ENCODE measurements at regions not wholly inside any gene's neighbourhood (a gene's known extent, or its start where the extent isn't known, plus 50 kb on each side); places are given as distances from the start of the nearest gene placed in this dataset.
A peak's percentile ranks its signal among the peaks of the same experiment; 100 is the strongest.

DNA sequence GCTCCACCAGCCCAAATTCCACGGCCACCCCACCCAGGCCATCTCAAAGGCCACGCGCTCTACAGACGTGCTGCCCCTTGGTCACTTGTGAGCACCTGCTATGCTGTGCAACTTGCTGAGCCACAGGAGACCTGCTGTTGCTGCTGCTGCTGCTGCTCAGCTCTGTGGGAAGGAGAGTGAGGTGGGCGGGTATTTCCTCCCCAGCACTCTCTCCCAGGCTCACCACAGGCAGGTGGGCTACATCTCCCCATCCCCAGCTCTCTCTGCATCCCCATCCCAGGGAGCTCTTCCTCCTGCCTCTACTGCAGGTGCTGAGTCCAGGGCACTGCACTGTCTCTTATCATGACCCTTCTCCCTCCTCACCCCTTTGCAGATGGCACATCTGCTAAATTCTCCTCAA lies 306.9 kb downstream of the BCL11B start:
- Histone ChIP-seq H2BK5ac (ENCODE audit: low read length) (no peak overlapping the region), H3K9ac (ENCODE audit: low read depth, low read length, poor library complexity) (no peak overlapping the region), H3K4me2 (ENCODE audit: insufficient read depth, low read length, poor library complexity, severe bottlenecking) (no peak overlapping the region), H3K27ac (replicated peaks; ENCODE audit: low read length) (no peak overlapping the region), H2AFZ (ENCODE audit: low read length) (no peak overlapping the region), H4K91ac (ENCODE audit: low read depth, low read length, poor library complexity) (no peak overlapping the region), H3K4me1 (ENCODE audit: control insufficient read depth in 2 of 2, insufficient read depth in 1 of 2, low read depth in 1 of 2, low read length in 2 of 2) (no peaks in the 10 kb centered on the region), H2BK15ac (ENCODE audit: low read length) (no peak overlapping the region), H3K23ac (ENCODE audit: low read depth, low read length, poor library complexity) (peak overlapping the region; percentile 8), H3K27me3 (ENCODE audit: control insufficient read depth in 3 of 3, insufficient read depth in 3 of 3, low read depth in 1 of 3, low read length in 3 of 3) (peaks cover 0 to 1% (median 0%) of the 10 kb centered on the region in 3 experiments), H3K9me3 (replicated peaks in 1 of 2; ENCODE audit: control insufficient read depth in 2 of 2, insufficient read depth in 1 of 2, low read depth in 1 of 2, low read length in 2 of 2) (no peaks in the 10 kb centered on the region), H4K8ac (ENCODE audit: low read depth, low read length) (no peak overlapping the region), H3K18ac (ENCODE audit: low read length) (peak overlapping the region; percentile 90), H2AK5ac (ENCODE audit: low read depth, low read length) (peak overlapping the region; percentile 43), H2BK120ac (ENCODE audit: low read depth, low read length) (peak overlapping the region; percentile 29), H3K79me1 (ENCODE audit: low read depth, low read length) (no peaks in the 10 kb centered on the region), H3K36me3 (replicated peaks in 1 of 2; ENCODE audit: control insufficient read depth in 2 of 2, insufficient read depth in 2 of 2, low read length in 2 of 2) (no peaks in the 10 kb centered on the region), H3K14ac (ENCODE audit: low read length) (peak overlapping the region; percentile 56), H3K4ac (ENCODE audit: low read length) (no peak overlapping the region), H3K4me3 (ENCODE audit: low read length in 2 of 2) (no peak overlapping the region), H2BK12ac (ENCODE audit: low read length) (no peak overlapping the region)
- no CpG with 5 or more reads among the region's 5 CpGs for WGBS, 2 donors (ENCODE audit: extremely low coverage in 2 of 2, insufficient read length in 2 of 2, insufficient replicate concordance in 1 of 2)
- DNase-seq (ENCODE audit: low spot score): no peak

DNA sequence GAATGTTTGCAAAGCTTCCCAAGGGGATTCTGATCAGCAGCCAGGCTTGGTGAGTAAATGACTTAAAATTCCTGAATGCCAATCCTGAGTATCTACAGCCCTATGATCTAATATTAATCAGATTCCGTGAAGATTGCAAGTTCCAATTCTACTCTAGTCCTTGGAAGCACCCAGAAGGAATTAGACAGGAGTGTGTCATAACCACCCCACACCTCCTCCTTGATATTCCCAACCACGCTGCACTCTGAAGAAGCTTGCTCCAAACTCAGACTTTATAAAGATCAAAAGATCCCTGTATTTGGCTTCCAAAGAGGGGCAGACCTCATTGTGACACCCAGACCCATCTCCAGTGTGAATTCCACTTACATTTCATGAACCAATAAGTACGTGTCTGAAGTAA lies 306.0 kb downstream of the BCL11B start:
- Histone ChIP-seq H3K27ac (replicated peaks; ENCODE audit: low read length) (no peak overlapping the region), H3K9me3 (replicated peaks in 1 of 2; ENCODE audit: control insufficient read depth in 2 of 2, insufficient read depth in 1 of 2, low read depth in 1 of 2, low read length in 2 of 2) (no peaks in the 10 kb centered on the region), H2BK15ac (ENCODE audit: low read length) (no peak overlapping the region), H3K27me3 (ENCODE audit: control insufficient read depth in 3 of 3, insufficient read depth in 3 of 3, low read depth in 1 of 3, low read length in 3 of 3) (peaks cover 0 to 1% (median 0%) of the 10 kb centered on the region in 3 experiments), H2BK5ac (ENCODE audit: low read length) (no peak overlapping the region), H3K23ac (ENCODE audit: low read depth, low read length, poor library complexity) (no peak overlapping the region), H2BK12ac (ENCODE audit: low read length) (no peak overlapping the region), H3K14ac (ENCODE audit: low read length) (no peak overlapping the region), H3K9ac (ENCODE audit: low read depth, low read length, poor library complexity) (no peak overlapping the region), H2BK120ac (ENCODE audit: low read depth, low read length) (no peak overlapping the region), H3K79me1 (ENCODE audit: low read depth, low read length) (no peaks in the 10 kb centered on the region), H2AFZ (ENCODE audit: low read length) (no peak overlapping the region), H4K91ac (ENCODE audit: low read depth, low read length, poor library complexity) (no peak overlapping the region), H2AK5ac (ENCODE audit: low read depth, low read length) (no peak overlapping the region), H3K4me3 (ENCODE audit: low read length in 2 of 2) (no peak overlapping the region), H3K4me2 (ENCODE audit: insufficient read depth, low read length, poor library complexity, severe bottlenecking) (no peak overlapping the region), H3K36me3 (replicated peaks in 1 of 2; ENCODE audit: control insufficient read depth in 2 of 2, insufficient read depth in 2 of 2, low read length in 2 of 2) (no peaks in the 10 kb centered on the region), H3K4ac (ENCODE audit: low read length) (no peak overlapping the region), H3K18ac (ENCODE audit: low read length) (no peak overlapping the region), H4K8ac (ENCODE audit: low read depth, low read length) (no peak overlapping the region), H3K4me1 (ENCODE audit: control insufficient read depth in 2 of 2, insufficient read depth in 1 of 2, low read depth in 1 of 2, low read length in 2 of 2) (no peaks in the 10 kb centered on the region)
- no CpG with 5 or more reads among the region's 3 CpGs for WGBS, 2 donors (ENCODE audit: extremely low coverage in 2 of 2, insufficient read length in 2 of 2, insufficient replicate concordance in 1 of 2)
- no peak for DNase-seq (ENCODE audit: low spot score)

GRCh38 chr14:98966475-98967162 lies 305.4 kb downstream of the BCL11B start:
- no peak overlapping the region for H2BK12ac ChIP-seq (ENCODE audit: low read length)
- H3K4me1 ChIP-seq (ENCODE audit: control insufficient read depth in 2 of 2, insufficient read depth in 1 of 2, low read depth in 1 of 2, low read length in 2 of 2): no peaks in the 10 kb centered on the region
- no peak overlapping the region for H3K27ac ChIP-seq (replicated peaks; ENCODE audit: low read length)

DNA sequence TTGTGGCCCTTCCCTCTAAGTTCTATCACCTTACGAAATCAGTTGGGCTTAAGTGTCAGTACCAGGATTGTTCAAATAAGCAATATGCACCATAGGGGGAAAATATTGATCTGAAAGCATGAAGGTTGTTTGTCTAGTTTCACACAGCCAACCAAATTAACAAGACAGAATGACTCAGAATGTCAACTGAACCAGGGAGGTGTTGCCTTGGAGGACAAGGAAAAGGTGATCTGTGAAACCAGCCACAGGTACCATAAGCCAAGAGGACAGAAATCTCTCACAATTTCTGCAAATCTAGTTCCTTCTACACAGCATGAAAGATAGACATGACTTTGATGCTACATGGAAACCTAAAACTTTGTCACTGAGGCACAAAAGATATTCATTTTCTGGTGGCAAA lies 297.9 kb downstream of the BCL11B start:
- Histone ChIP-seq H3K4me3 (ENCODE audit: low read length in 2 of 2) (no peak overlapping the region), H3K18ac (ENCODE audit: low read length) (no peak overlapping the region), H2AFZ (ENCODE audit: low read length) (no peak overlapping the region), H3K27ac (replicated peaks; ENCODE audit: low read length) (no peak overlapping the region), H2AK5ac (ENCODE audit: low read depth, low read length) (no peak overlapping the region), H3K4ac (ENCODE audit: low read length) (no peak overlapping the region), H4K8ac (ENCODE audit: low read depth, low read length) (no peak overlapping the region), H2BK12ac (ENCODE audit: low read length) (no peak overlapping the region), H3K79me1 (ENCODE audit: low read depth, low read length) (no peaks in the 10 kb centered on the region), H3K27me3 (ENCODE audit: control insufficient read depth in 3 of 3, insufficient read depth in 3 of 3, low read depth in 1 of 3, low read length in 3 of 3) (no peaks in the 10 kb centered on the region), H3K9ac (ENCODE audit: low read depth, low read length, poor library complexity) (no peak overlapping the region), H3K4me2 (ENCODE audit: insufficient read depth, low read length, poor library complexity, severe bottlenecking) (no peak overlapping the region), H4K91ac (ENCODE audit: low read depth, low read length, poor library complexity) (no peak overlapping the region), H2BK15ac (ENCODE audit: low read length) (no peak overlapping the region), H3K23ac (ENCODE audit: low read depth, low read length, poor library complexity) (no peak overlapping the region), H3K9me3 (replicated peaks in 1 of 2; ENCODE audit: control insufficient read depth in 2 of 2, insufficient read depth in 1 of 2, low read depth in 1 of 2, low read length in 2 of 2) (no peaks in the 10 kb centered on the region), H2BK5ac (ENCODE audit: low read length) (no peak overlapping the region), H2BK120ac (ENCODE audit: low read depth, low read length) (no peak overlapping the region), H3K14ac (ENCODE audit: low read length) (no peak overlapping the region), H3K36me3 (replicated peaks in 1 of 2; ENCODE audit: control insufficient read depth in 2 of 2, insufficient read depth in 2 of 2, low read length in 2 of 2) (no peaks in the 10 kb centered on the region), H3K4me1 (ENCODE audit: control insufficient read depth in 2 of 2, insufficient read depth in 1 of 2, low read depth in 1 of 2, low read length in 2 of 2) (no peaks in the 10 kb centered on the region)
- no peak for DNase-seq (ENCODE audit: low spot score)
- WGBS, 2 donors (ENCODE audit: extremely low coverage in 2 of 2, insufficient read length in 2 of 2, insufficient replicate concordance in 1 of 2): no CpG with 5 or more reads among the region's 1 CpG

More at GRCh38 chr14:98966475-98967162, 305.4 kb downstream of the BCL11B start:
- Histone ChIP-seq H2BK120ac (ENCODE audit: low read depth, low read length) (no peak overlapping the region), H3K9ac (ENCODE audit: low read depth, low read length, poor library complexity) (no peak overlapping the region), H3K27me3 (ENCODE audit: control insufficient read depth in 3 of 3, insufficient read depth in 3 of 3, low read depth in 1 of 3, low read length in 3 of 3) (peaks cover 0 to 1% (median 0%) of the 10 kb centered on the region in 3 experiments), H3K4me2 (ENCODE audit: insufficient read depth, low read length, poor library complexity, severe bottlenecking) (no peak overlapping the region), H3K9me3 (replicated peaks in 1 of 2; ENCODE audit: control insufficient read depth in 2 of 2, insufficient read depth in 1 of 2, low read depth in 1 of 2, low read length in 2 of 2) (no peaks in the 10 kb centered on the region), H3K18ac (ENCODE audit: low read length) (no peak overlapping the region), H3K4ac (ENCODE audit: low read length) (no peak overlapping the region), H3K79me1 (ENCODE audit: low read depth, low read length) (no peaks in the 10 kb centered on the region), H3K36me3 (replicated peaks in 1 of 2; ENCODE audit: control insufficient read depth in 2 of 2, insufficient read depth in 2 of 2, low read length in 2 of 2) (no peaks in the 10 kb centered on the region), H3K14ac (ENCODE audit: low read length) (no peak overlapping the region), H2BK5ac (ENCODE audit: low read length) (no peak overlapping the region), H3K23ac (ENCODE audit: low read depth, low read length, poor library complexity) (no peak overlapping the region), H4K91ac (ENCODE audit: low read depth, low read length, poor library complexity) (no peak overlapping the region), H2BK15ac (ENCODE audit: low read length) (no peak overlapping the region), H2AK5ac (ENCODE audit: low read depth, low read length) (no peak overlapping the region), H3K4me3 (ENCODE audit: low read length in 2 of 2) (peak overlapping the region in 1 of 2 donors; percentile 42), H4K8ac (ENCODE audit: low read depth, low read length) (no peak overlapping the region), H2AFZ (ENCODE audit: low read length) (no peak overlapping the region)
- DNase-seq (ENCODE audit: low spot score): no peak
- WGBS, 2 donors (ENCODE audit: extremely low coverage in 2 of 2, insufficient read length in 2 of 2, insufficient replicate concordance in 1 of 2): no CpG with 5 or more reads among the region's 6 CpGs
